T-helper 9 cell (primary cell): ENCODE measurements at regions not wholly inside any gene's neighbourhood (a gene's known extent, or its start where the extent isn't known, plus 50 kb on each side); places are given as distances from the start of the nearest gene placed in this dataset.
"Not testable (repeated sequence)": the region's sequence is repeated elsewhere in the genome, so short reads cannot be mapped to it uniquely, and the experiment has no call there.

Experiments
- DNase-seq: peaks from one replicate; pipeline ENCODE4 v3.0.0-alpha.2; 2020

DNA sequence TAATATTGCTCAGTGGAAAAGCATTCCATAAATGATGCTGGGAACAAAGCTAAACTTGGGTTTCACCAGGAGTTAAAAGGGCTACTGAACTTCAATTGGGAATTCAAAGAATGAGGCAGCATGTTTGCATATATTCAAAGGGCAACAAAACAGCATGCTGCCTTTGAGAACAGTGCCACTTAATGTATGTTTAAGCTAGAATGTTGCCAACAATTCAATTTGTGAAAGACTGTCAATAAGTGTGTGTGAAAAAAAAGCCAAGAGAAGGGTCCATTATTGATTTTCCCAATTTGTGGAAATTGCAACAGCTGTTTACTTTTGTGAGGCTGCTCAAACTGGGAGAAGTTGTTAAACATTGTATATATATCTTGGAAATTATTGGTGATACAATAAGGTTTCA is 701.9 kb upstream of the ACTRT1 start:
- DNase-seq = no peak

DNA sequence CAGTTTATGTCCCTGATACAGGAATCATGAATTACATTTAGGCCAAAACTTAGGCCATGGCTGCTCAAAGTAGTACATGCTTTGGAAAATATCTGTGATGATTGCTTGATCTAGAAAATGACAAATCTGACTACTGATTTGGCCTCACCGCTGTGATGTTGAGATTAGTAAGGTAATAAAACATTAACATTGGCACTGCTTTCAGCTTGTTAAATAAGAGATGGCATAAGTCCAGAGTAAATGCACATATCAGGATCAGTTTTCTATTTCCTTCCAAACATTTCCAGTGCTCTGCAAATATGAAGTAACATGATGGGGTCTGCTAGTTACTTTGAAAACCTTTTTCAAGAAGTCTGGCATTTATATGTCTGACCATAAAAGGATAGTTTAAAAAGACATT is 687.3 kb upstream of the ACTRT1 start:
- DNase-seq = no peak

DNA sequence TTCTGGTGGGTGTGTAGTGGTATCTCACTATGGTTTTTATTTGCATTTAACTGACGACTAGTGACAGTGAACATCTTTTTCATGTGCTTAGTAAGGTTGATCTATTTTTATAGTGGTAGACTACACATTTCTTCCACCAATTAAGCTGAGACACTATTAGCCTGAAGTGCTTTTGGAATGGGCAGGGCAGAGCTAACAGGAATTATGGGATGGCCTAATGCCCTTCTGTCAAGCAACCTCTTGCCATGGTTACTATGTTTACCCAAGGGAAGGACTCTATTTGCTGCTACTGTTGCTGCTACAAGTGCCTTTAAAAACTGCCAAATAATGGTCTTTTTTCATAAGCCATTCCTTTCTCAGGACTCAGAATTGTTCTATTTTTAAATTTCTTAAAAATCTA is 676.7 kb upstream of the ACTRT1 start:
- no peak for DNase-seq

DNA sequence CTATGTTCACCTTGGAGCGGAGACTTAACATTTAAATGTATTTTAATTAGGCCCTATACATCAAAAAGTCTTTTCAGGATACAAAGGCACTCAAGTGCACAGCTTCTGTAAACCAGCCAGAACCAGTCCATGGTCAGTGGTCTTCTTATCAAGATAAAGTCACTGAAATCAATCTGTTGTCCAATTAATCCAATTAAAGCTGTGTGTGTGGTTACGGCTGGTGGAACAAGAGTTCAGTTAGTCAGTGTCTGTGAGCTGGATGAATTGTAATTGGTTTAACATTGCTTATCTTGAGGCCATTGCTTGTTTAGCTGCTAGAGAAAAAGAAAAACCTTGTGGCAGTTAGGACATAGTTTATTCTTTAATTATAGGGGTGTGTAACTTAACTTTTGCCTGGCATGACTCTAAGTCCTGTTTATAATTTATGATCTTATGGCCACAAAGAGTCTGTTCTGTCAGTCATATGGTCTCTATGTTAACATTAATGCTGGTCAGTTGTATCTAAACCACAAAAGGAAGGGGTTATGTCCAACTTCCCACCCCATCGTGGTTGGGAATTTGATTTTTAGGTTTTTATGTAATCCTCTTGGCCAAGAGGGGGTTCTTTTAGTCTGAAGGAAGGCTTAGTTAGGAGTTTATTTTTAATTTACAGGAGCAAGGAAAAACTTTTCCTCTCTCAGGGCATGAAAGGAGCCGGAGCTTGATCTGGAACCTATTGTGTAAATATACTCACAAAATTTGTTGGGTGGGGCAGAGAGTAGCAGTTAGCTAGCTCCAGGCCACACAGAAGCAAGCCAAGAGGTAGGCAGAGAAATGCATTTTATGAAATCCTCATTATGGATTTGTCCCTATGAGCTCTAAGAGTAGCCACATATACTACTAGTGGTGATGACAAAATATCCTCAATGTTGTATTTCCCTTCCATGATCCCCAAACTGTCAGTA is 665.7 kb upstream of the ACTRT1 start:
- no peak for DNase-seq

DNA sequence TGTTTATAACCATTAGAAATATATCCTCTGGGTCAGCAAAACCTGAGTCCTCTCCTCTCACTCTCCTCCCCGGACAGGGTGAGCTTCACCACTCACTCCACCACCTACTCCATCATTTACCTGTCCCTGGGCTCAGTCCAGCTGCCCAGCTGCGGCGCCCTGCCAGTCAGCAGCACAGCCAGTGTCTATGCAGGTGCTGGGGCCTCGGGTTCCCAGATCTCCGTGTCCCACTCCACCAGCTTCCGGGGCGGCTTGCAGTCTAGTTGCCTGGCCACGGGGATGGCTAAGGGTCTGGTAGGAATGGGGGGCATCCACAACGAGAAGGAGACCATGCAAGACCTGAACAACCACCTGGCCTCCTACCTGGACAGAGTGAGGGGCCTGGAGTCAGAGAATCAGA is 662.2 kb upstream of the ACTRT1 start:
- no peak for DNase-seq

DNA sequence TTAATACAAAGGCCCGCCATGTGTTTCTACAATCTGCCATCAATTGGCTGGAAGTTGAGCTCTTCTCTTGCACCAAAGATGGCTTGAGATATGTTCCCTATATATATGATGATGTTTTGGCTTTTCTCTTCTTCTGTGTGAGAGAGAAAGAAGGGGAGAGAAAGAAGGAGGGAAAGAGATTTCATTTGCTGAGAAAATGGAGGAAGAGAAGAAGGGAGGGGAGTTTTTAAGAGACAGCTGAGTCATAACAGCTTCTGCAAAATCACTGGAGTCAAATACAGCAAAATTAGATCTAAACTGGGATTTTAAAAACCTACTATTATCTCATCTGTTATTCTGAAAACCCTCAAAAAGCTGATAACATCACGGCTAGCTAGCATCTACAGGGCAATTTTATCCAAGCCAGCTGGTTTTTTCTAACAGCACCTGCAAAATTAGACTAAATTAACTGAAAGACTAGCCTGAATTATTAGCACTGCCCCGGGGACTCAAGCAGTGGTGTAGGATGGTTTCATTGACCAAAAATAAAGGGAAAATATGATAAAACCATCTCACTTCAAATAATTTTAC is 647.6 kb upstream of the ACTRT1 start:
- DNase-seq = no peak

DNA sequence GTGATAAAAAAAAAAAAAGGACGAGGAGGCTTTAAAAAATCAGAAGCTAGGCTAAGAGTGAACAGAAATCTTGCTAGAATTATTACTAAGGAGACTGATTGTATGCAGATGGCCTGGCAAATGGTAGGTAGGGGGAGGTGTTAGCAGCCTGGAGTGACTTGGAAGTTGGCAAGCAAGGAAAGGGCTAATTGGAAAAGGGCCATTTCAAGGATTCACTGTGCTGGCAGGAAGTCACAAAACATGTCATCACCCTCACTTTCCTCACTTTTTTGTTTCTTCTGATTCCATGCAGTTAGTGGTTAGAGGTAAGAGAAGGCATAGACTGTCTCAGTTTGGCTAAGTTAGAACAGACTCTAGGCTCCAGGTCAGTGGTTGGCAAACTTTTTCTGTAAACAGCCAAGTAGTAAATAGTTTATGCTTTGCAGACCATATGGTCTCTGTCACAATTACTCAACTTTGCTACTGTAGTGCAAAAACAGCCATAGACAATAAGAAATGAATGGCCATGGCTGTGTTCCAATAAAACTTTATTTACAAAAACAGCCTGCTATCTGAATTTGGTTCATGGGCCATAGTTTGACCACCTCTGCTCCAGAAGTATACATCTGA is 646.5 kb upstream of the ACTRT1 start:
- no peak for DNase-seq

DNA sequence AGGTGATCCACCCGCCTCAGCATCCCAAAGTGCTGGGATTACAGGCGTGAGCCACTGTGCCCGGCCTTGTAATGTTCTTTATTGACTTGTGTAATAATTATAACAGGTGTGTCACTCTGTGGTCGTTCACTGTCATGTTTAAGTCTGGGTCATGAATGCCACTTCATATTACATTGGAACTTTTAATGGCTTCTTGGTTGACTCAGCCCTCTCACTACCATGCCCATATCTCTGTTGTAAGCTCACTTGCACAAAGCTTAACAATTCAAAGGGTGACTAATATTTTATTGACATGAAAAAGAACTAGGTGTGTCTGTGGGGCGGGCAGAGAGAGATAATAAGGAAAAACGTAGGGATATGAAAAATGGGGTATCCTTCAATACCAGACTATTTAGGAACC is 639.7 kb upstream of the ACTRT1 start:
- no peak for DNase-seq

DNA sequence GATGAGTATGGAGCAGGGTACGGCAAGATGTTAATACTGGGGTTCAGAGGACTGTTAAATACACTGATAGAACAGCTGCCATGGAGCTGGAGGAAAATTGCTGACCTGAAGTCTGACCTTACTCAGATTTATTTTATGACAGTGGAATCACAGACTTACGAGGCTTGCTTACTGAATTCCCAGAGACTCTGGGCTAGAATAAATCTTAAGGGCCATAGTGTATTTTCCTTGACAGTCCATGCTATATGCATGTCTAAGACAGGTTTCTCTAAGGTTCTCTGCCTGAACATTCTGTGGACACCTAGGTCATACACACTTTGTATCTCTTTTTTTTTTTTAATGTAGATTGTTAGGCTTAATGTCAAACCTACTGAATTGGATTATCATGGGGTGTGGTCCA is 633.2 kb upstream of the ACTRT1 start:
- no peak for DNase-seq

DNA sequence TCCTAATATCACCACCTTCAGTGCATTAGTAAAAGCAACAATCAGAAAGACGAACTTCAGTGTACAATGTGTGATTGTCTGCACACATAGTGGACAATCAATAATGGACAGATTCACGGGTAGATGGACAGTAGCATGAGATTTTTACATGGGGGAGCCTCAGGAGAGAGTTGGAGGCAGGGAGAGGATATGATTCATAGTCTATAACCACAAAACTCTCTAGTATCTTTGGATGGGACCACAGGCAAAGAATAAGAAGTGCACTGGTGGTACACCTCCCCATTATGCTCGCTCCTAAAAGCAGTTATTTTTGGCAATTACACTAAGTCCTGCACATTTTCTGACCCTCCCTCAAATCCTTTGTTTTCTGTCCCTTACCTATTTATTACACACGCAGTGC is 624.4 kb upstream of the ACTRT1 start:
- no peak for DNase-seq

DNA sequence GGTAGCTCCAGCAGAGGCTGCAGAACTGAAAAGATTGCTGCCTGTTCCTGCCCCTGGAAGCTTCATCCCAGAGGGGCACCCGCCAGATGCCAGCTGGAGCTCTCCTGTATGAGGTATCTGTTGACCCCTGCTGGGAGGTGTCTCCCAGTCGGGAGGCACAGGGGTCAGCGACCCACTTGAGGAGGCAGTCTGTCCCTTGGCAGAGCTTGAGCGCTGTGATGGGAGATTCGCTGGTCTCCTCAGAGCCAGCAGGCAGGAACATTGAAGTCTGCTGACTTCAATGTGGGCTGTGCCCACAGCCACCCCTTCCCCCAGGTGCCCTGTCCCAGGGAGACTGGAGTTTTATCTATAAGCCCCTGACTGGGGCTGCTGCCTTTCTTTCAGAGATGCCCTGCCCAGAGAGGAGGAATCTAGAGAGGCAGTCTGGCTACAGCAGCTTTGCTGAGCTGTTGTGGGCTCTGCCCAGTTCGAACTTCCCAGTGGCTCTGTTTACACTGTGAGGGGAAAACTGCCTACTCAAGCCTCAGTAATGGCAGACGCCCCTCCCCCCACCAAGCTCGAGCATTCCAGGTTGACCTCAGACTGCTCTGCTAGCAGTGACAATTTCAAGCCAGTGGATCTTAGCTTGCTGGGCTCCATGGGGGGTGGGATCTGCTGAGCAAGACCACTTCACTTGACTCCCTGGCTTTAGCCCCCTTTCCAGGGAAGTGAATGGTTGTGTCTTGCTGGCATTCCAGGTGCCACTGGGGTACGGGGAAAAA is 622.3 kb upstream of the ACTRT1 start:
- not testable (repeated sequence) for DNase-seq

DNA sequence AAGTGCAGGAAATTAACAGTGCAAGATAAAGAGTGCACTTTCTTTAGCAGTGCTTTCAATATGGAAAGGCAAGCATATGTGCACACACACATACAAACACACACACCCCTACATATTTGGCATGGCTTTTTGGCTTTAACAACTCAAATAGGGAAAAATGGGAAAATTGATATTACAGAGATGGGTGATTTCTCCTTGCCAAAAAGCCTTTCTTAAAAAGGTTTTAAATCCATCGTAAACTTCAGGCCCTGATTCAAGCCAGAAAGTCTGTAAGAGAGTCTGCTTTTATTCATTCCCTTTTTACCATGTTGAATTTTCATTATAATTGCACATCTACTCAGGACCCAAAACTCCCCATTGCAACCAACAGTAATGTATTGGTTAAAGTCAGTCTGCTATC is 612.0 kb upstream of the ACTRT1 start:
- no peak for DNase-seq

DNA sequence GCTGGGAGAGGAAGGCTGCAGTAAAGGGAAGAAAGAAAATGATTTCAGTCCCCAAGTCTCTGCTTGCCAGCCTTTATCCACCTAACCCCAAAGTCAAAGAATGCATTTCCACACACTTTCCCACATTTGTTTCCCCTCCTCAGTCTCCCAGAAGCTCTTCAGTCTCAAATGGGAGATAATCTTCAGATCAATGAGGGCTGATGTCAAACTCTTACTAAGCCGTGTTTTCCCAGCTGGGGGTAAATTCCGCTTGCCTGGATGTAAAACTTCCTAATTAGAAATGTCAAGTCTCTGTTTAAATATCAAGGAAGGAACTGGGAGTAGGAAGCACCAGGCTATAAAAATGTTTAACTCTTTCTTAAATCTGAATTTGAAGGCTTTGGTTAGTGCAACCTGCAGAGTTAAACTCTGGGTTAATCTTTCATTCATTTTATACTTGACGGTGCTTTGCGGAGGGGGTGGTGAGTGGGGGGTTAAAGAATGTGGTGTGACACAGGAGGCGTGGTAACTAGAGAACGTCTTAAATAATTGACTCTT is 601.4 kb upstream of the ACTRT1 start:
- DNase-seq = no peak

DNA sequence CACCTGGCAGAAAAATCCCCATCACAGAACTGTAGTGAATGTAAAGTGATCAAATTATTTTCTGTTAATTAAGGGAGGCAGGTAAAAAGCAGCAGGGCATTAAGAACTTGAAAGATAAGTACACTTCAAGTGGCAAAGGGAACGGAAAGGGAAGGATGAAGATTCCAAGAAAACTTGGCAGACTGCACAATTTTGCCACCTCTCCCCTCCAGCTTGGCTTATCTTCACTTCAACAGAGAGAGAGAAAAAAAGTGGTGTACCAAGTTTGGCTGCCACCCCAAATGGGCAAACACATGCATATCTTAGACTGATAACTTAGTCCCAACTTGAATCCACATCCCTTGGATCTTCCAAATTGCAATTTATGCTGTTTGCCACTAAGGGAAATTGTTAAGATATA is 598.1 kb upstream of the ACTRT1 start:
- no peak for DNase-seq

DNA sequence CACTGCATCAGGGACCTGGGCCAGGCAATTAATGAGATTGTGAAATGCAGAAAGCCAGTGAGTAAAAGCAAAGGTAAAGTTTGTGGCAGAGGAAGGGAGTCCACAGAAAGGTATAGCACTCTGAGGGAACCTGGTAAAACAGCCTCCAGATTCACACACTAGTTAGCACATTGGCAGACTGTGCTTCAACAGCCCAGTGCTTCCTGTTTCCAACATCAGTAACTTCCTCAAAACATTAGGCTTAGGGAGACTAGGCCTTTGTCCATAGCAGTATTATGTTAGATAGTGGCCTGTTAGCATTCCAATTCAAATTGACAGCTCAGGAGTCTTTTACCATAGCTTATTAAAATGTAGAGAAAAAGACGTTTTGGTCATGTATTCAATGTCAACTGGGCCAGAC is 582.6 kb upstream of the ACTRT1 start:
- no peak for DNase-seq

DNA sequence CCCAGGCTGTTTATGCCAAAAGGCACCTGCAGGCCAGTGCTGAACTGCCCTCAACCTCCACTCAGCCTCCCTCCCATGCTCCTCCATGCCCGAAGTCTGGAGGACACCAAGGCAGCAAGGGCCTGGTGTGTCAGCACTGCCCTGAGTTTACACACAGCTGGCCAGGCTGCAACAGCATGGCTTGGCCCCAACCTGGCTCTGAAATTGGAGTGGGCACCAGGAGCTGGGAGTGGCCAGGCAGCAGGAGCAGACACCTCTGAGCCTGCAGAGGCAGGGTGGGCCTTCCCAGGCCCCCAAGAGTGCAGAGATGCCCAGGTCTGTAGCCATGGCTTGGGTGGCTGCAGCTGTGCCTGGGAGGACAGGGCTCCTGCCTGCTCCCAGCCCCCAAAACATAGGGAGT is 571.2 kb upstream of the ACTRT1 start:
- DNase-seq = no peak

DNA sequence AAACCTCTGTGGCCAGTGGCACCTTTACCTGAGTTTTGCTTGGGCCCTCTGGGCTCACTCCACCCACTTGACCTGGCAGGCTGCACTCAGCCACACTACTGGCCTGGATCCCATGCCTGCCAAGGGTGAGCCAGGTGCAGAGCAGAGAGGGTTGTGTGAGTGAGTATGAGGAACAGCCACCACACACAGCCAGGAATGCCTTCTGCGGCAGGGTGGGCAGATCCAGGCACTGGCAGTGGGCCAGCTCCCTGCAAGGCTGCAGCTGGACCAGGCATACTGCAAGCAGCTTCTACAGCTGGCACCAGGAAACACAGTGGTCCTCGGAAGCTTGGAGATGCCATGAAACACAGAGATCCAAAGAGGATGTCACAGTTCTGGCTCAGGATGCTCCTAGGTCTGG is 570.1 kb upstream of the ACTRT1 start:
- no peak for DNase-seq

DNA sequence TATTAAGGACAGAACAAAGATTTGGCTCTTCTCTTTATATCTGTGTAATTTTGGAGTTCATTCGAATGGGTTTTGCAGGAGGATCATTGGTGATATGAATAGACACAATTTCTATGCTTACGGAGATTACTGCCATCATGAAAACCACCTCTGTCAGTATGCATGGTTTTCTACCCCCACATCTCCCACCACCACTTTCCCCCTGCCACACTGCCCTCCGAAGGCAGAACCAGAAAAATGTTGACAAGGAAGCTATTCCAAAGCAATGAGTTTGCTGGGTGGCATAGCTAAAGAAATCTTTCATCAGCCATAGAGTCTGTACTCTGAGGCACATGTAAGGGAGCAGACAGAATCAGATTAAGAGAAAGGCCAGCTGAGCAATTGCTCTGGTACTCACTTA is 567.3 kb upstream of the ACTRT1 start:
- no peak for DNase-seq

DNA sequence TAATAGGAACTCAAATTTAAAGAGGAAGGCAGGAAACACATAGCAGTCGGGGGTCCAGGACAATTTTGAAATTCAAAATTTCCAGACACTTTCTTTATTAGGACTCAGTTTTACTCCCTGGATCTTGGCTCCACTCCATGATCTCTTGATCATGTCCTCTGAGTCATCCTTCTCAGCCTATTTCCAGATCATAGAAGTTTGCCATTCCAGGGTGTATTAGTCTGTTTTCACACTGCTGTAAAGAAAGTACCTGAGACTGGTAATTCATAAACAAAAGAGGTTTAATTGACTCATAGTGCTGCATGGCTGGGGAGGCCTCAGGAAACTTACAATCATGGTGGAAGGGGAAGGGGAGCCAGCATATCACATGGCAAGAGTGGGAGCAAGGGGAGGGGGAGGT is 564.7 kb upstream of the ACTRT1 start:
- no peak for DNase-seq

DNA sequence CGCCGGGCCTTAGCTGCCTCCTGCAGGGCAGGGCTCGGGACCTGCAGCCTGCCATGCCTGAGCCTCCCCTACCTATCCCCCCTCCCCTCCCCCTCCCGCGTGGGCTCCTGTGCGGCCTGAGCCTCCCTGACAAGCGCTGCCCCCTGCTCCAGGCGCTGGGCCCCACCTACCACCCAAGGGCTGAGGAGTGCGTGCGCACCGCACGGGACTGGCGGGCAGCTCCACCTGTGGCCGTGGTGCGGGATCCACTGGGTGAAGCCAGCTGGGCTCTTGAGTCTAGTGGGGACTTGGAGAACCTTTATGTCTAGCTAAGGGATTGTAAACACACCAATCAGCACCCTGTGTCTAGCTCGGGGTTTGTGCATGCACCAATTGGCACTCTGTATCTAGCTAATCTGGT is 554.6 kb upstream of the ACTRT1 start:
- not testable (repeated sequence) for DNase-seq

DNA sequence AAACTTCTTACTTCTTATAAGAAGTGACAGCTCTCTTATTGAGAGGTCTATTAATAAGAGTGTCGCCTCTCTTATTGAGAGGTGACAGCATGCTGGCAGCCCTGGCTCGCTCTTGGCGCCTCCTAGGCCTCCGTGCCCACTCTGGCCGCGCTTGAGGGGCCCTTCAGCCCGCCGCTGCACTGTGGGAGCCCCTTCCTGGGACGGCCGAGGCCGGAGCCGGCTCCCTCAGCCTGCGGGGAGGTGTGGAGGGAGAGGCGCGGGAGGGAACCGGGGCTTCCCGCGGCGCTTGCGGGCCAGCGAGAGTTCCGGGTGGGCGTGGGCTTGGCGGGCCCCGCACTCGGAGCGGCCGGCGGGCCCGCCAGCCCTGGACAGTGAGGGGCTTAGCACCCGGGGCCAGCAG is 554.2 kb upstream of the ACTRT1 start:
- not testable (repeated sequence) for DNase-seq

DNA sequence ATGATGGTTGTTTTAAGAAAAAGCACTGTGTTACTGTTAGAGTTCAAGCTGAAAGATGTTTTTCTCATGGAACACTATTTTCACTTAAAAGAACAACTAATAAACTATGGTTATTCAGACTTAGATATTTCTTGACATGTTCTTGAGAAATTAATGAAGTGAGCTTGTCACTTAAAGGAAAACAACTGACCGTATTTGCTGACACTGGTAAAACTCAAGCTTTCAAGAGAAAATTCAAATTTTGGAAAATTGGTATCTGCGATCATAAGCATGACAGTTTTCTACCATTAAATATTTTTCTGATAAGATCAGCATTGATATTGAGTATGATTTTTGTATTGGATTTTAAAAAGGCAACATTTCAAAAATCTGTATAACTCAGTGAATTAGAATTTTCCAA is 549.5 kb upstream of the ACTRT1 start:
- no peak for DNase-seq

DNA sequence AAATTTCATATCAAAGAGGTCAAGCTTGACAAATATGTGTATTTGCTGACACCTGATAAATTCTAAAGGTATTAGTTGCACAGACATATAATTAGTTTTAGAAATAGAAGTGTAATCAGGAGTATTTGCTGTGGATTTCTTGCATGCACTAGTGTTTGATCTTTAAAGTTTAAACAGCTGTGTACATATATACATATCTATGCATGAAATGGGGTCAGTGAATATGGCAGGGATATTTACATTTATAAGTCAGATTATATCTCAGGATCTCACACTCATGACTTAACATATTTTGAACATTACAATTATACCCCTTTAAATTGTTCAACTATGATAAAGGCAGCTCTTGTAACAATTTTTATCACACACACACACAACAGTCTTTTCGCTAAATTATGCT is 547.4 kb upstream of the ACTRT1 start:
- no peak for DNase-seq
